Neural cell (in vitro differentiated cells): ENCODE measurements at regions not wholly inside any gene's neighbourhood (a gene's known extent, or its start where the extent isn't known, plus 50 kb on each side); places are given as distances from the start of the nearest gene placed in this dataset.

ENCODE experiments used
- EP300 ChIP-seq: fragments of 450-650 bp; conservative IDR thresholded peaks from 2 replicates; pipeline ENCODE4 v1.6.1; 2014; ENCODE audit warnings: antibody characterized with exemption, mild to moderate bottlenecking, moderate library complexity; ENCODE audit not compliant: poor library complexity, severe bottlenecking
- EZH2 ChIP-seq: fragments of 200-600, 300-800 bp; shearing (Covaris generic), sonication (generic); IDR thresholded peaks from 2 replicates; pipeline ENCODE4 v1.6.1; 2014; ENCODE audit warnings: antibody characterized with exemption, low read length, borderline replicate concordance, mild to moderate bottlenecking; ENCODE audit not compliant: insufficient read depth, poor library complexity, severe bottlenecking
- TF ChIP-seq, protein P1 (sequence below): fragments of 450-650 bp; IDR thresholded peaks from 2 replicates; pipeline ENCODE4 v1.5.1; 2014; ENCODE audit warnings: antibody characterized with exemption, mild to moderate bottlenecking, moderate library complexity; ENCODE audit not compliant: poor library complexity, severe bottlenecking

DNA sequence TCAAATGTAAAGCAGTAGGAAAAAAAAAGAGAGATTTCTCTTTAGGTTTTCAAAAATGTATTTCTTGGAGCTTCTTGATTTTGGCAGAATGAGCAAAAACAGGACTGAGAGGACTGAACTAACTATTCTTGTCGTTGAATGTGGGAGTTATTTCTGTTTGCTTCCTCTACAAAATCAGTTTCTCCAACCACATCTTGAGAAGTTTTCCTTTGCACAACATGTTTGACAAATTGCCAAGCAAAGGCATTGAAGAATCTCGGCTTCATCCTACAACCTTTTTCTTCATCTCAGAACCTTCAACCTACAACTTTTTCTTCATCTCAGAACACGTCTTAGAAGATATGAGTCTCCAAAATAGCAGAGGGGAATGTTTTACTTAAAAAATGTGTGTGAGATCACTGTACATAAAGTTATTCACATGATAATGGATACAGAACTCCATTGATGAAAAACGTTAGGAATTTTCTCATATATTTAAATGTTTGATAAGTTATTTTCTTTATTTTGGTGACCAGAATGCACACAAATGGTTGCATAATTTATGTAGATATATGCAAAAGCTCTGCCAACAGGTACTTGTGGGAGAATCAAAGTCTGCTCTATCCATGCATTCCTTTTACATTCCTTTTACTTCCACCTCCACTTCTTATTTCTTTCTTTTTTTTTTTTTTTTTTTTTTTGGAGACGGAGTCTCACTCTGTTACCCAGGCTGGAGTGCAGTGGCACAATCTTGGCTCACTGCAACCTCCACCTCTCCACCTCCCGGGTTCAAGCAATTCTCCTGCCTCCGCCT is 370.0 kb downstream of the KCNJ2 start:
- TF ChIP-seq, protein P1, sequence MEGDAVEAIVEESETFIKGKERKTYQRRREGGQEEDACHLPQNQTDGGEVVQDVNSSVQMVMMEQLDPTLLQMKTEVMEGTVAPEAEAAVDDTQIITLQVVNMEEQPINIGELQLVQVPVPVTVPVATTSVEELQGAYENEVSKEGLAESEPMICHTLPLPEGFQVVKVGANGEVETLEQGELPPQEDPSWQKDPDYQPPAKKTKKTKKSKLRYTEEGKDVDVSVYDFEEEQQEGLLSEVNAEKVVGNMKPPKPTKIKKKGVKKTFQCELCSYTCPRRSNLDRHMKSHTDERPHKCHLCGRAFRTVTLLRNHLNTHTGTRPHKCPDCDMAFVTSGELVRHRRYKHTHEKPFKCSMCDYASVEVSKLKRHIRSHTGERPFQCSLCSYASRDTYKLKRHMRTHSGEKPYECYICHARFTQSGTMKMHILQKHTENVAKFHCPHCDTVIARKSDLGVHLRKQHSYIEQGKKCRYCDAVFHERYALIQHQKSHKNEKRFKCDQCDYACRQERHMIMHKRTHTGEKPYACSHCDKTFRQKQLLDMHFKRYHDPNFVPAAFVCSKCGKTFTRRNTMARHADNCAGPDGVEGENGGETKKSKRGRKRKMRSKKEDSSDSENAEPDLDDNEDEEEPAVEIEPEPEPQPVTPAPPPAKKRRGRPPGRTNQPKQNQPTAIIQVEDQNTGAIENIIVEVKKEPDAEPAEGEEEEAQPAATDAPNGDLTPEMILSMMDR = no peak
- no peak for TF ChIP-seq EZH2
- no peak for TF ChIP-seq EP300
